ENCODE measurements at regions not wholly inside any gene's neighbourhood (a gene's known extent, or its start where the extent isn't known, plus 50 kb on each side); places are given as distances from the start of the nearest gene placed in this dataset.

GRCh38 chr4:160350944-160351343 is 1248.1 kb downstream of the RAPGEF2 start (continued):
- TF ChIP-seq REST (IDR thresholded peaks at IDR 0.05; ENCODE audit: low read depth) (no peak), MAX (IDR thresholded peaks at IDR 0.05) (no peak)

- H3K9me2 ChIP-seq (ENCODE audit: insufficient read depth), result no peaks in the 10 kb centered on the region
- no peaks in the 10 kb centered on the region for H3K79me2 ChIP-seq (ENCODE audit: insufficient read depth, low read length)
- H2AFZ ChIP-seq (ENCODE audit: low read depth, low read length, poor library complexity, severe bottlenecking), result no peak overlapping the region
- H3K4me3 ChIP-seq (replicated peaks in 1 of 2; ENCODE audit: low read depth in 1 of 2, low read length in 2 of 2), result no peak overlapping the region
- H3K27me3 ChIP-seq (ENCODE audit: insufficient read depth, low read length), result no peaks in the 10 kb centered on the region
- ChIA-PET POLR2A (no interaction called here), RAD21 (ENCODE audit: low non-redundant PET in 1 of 2, low total read pairs in 2 of 2, uncharacterized antibody in 2 of 2, unreplicated experiment in 2 of 2) (interaction anchor here in 1 of 2 experiments (0.6 kb wide), 1 partner anchor 99 kb away, joined by 3 read pairs; no protein-coding TSS in a partner anchor), CTCF (no interaction called here)
- H4K20me1 ChIP-seq (ENCODE audit: insufficient read depth), result no peaks in the 10 kb centered on the region
- H3K9ac ChIP-seq (ENCODE audit: low read length), result no peak overlapping the region
- ATAC-seq (no peak), DNase-seq (ENCODE audit: low read depth, low spot score) (no peak)
- H3K4me1 ChIP-seq (ENCODE audit: control insufficient read depth in 1 of 2, insufficient read depth in 2 of 2, low read length in 2 of 2), result no peaks in the 10 kb centered on the region
- no peaks in the 10 kb centered on the region for H3K36me3 ChIP-seq (ENCODE audit: control insufficient read depth in 1 of 2, insufficient read depth in 2 of 2, low read length in 2 of 2)
- no peak overlapping the region for H3K27ac ChIP-seq (ENCODE audit: low read depth, low read length)
- H3K9me3 ChIP-seq (ENCODE audit: control insufficient read depth in 1 of 2, insufficient read depth in 1 of 2, low read depth in 1 of 2, low read length in 2 of 2), result no peaks in the 10 kb centered on the region
- BruUV-seq (replicated peaks), result no TSS peak
- H3K4me2 ChIP-seq (ENCODE audit: low read length), result no peak overlapping the region
- intact Hi-C loops (cut with micrococcal nuclease), result no loop called here
- TF ChIP-seq ZNF274 (IDR thresholded peaks at IDR 0.05; ENCODE audit: low read depth, low read length), result no peak
- no peak for TF ChIP-seq EZH2 (IDR thresholded peaks at IDR 0.05)
- TF ChIP-seq SP1 (IDR thresholded peaks at IDR 0.05; ENCODE audit: low read depth), result no peak
- TF ChIP-seq ATF3 (IDR thresholded peaks at IDR 0.05), result no peak
- no peak for TF ChIP-seq ELF1 (IDR thresholded peaks at IDR 0.05; ENCODE audit: borderline replicate concordance, low read depth)
- no peak for TF ChIP-seq JUND (IDR thresholded peaks at IDR 0.05)
- no peak for TF ChIP-seq POLR2A (IDR thresholded peaks at IDR 0.05; ENCODE audit: borderline replicate concordance, extremely low read depth, insufficient read depth, insufficient read length)
- TF ChIP-seq REST (IDR thresholded peaks at IDR 0.05; ENCODE audit: low read depth), result no peak
- TF ChIP-seq EZH2phosphoT487 (IDR thresholded peaks at IDR 0.05; ENCODE audit: borderline replicate concordance), result no peak
- no peak for TF ChIP-seq RAD21 (IDR thresholded peaks at IDR 0.05; ENCODE audit: low read depth)
- no peak for TF ChIP-seq POLR2AphosphoS5 (IDR thresholded peaks at IDR 0.05; ENCODE audit: low read depth, low read length)
- TF ChIP-seq SRF (IDR thresholded peaks at IDR 0.05; ENCODE audit: low read depth), result no peak
- TF ChIP-seq CBX3 (IDR thresholded peaks at IDR 0.05; ENCODE audit: low read depth), result no peak
- TF ChIP-seq FOSL1 (IDR thresholded peaks at IDR 0.05; ENCODE audit: low read depth), result no peak
- no peak for TF ChIP-seq ZBTB33 (IDR thresholded peaks at IDR 0.05; ENCODE audit: extremely low read depth, insufficient replicate concordance, low read length)
- no peak for TF ChIP-seq CEBPB (IDR thresholded peaks at IDR 0.05; ENCODE audit: low read depth)
- no peak for TF ChIP-seq MAX (IDR thresholded peaks at IDR 0.05)
Observed at GRCh38 chr4:160352637-160353036, 1249.8 kb downstream of the RAPGEF2 start.

Data from HCT116 (cell line).